AG08395 (cell line): ENCODE measurements at regions not wholly inside any gene's neighbourhood (a gene's known extent, or its start where the extent isn't known, plus 50 kb on each side); places are given as distances from the start of the nearest gene placed in this dataset.
A peak's percentile ranks its signal among the peaks of the same experiment; 100 is the strongest.

Experiments
- DNase-seq: peaks from one replicate; pipeline ENCODE4 v3.0.0; 2012; ENCODE audit warnings: mixed read lengths, low spot score

GRCh38 chr1:187310038-187310631 lies 481.4 kb downstream of the PLA2G4A start:
- no peak for DNase-seq

GRCh38 chr1:187313115-187313514 lies 484.4 kb downstream of the PLA2G4A start:
- DNase-seq = no peak

GRCh38 chr1:187326557-187326956 lies 497.8 kb downstream of the PLA2G4A start:
- DNase-seq = no peak

- no peak for DNase-seq
Measured at GRCh38 chr1:187336441-187337168, 507.9 kb downstream of the PLA2G4A start.

GRCh38 chr1:187338762-187339412 lies 510.1 kb downstream of the PLA2G4A start:
- no peak for DNase-seq

GRCh38 chr1:187342495-187342894 lies 513.7 kb downstream of the PLA2G4A start:
- DNase-seq = no peak

- no peak for DNase-seq
Measured at GRCh38 chr1:187374082-187374481, 545.3 kb downstream of the PLA2G4A start.

GRCh38 chr1:187374742-187375141 lies 546.0 kb downstream of the PLA2G4A start:
- no peak for DNase-seq

GRCh38 chr1:187383366-187383765 lies 554.6 kb downstream of the PLA2G4A start:
- DNase-seq = no peak

GRCh38 chr1:187384504-187384903 lies 555.8 kb downstream of the PLA2G4A start:
- DNase-seq = no peak

- DNase-seq = peak; percentile 6
Measured at GRCh38 chr1:187390215-187390818, 561.6 kb downstream of the PLA2G4A start.

- DNase-seq = no peak
Measured at GRCh38 chr1:187396226-187396625, 567.5 kb downstream of the PLA2G4A start.

GRCh38 chr1:187396929-187397796 lies 568.4 kb downstream of the PLA2G4A start:
- no peak for DNase-seq

- no peak for DNase-seq
Measured at GRCh38 chr1:187408212-187409004, 579.7 kb downstream of the PLA2G4A start.

- no peak for DNase-seq
Measured at GRCh38 chr1:187409341-187409740, 580.6 kb downstream of the PLA2G4A start.

GRCh38 chr1:187411118-187411517 lies 582.4 kb downstream of the PLA2G4A start:
- no peak for DNase-seq

GRCh38 chr1:187413405-187414169 lies 584.8 kb downstream of the PLA2G4A start:
- DNase-seq = no peak

GRCh38 chr1:187415065-187415464 lies 586.3 kb downstream of the PLA2G4A start:
- DNase-seq = no peak

- DNase-seq = no peak
Measured at GRCh38 chr1:187417520-187417919, 588.8 kb downstream of the PLA2G4A start.

- DNase-seq = no peak
Measured at GRCh38 chr1:187433598-187433997, 604.8 kb downstream of the PLA2G4A start.
